Amniotic stem cell (primary cell): ENCODE measurements at regions not wholly inside any gene's neighbourhood (a gene's known extent, or its start where the extent isn't known, plus 50 kb on each side); places are given as distances from the start of the nearest gene placed in this dataset.

Experiments used
- DNase-seq: peaks from one replicate; lab custom pipeline; 2025; lab: John Stamatoyannopoulos, UW

DNA sequence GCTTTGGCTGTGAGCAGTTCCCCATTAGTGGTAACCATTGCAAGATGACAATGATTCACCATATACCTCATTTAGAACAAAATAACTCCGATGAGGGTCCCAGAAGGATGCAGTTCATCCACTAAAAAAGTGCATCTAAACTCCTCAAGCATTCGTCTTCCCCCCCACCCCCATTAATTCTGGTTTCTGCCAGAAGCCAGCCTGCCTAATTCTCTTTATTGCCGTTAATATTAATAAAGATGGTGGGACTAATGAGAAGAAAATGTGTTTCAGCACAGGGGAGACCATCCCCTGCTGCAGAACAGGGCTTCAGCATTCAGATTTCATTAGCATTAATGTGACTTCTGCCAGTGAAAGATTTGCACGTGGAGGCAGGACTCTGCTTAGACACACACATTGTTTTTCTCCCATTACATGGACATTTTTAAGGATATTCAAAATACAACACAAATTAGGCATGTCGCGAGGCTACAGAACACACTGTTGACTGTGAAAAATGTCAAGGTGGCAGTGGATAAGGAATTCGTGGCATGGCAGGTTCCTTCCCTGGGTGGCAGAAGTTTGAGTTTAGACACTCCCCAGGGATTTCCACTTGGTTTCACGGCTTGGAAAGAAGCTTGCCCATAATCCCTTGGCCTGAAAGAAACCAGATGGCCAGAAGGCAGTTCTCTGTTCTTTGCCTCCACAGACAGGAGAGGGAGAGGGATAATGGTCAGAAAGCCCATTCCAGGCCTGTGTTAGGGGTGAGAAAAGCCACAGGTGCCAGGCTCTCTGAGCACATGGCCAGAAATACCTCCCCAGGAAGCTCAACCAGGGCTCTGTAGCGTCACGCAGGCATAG lies 236.5 kb downstream of the FOXO1 start:
- no peak for DNase-seq

DNA sequence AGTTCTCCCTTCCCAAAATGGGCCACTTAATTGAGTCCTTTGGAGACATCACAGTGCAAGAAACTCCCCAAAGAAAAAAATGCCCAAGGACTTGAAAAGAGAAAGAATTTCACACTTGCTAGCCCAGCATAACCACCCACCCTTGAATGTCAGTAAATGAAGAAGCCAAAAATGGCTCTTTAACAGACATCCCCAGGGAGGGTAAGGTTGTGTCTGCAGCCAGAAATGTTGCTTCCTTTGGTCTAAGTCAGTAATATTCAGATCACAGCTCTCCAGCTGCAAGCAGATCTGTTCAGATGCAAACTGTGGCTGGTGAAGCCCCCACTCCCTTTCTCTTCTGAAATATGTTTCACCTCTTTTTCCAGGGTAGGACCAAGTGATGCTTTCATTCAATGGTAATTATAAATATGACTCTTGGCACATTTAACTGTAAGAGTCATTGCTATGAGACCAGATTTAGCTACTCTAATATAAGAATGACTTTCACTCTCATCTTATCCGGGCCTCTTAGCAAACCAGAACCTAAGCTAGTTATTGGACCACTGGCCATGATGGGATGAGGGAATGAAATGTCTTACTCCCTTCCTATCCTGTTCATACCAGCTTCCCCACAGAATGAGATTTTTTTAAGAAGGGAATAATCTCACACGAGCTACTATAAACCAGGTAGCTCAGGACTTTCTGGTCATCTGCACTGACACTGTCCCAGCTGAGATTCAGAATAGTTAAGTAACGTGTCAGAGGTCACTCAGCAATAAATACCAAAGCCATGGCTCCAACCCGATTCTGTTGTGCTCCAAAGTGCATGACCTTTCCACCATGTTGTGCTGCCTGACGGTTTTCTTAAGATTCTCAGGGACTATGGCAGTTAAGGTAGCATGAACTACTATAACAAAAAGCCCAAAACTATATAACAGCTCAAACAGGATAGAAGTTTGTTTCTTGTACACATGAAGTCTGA lies 234.1 kb downstream of the FOXO1 start:
- DNase-seq, result no peak

DNA sequence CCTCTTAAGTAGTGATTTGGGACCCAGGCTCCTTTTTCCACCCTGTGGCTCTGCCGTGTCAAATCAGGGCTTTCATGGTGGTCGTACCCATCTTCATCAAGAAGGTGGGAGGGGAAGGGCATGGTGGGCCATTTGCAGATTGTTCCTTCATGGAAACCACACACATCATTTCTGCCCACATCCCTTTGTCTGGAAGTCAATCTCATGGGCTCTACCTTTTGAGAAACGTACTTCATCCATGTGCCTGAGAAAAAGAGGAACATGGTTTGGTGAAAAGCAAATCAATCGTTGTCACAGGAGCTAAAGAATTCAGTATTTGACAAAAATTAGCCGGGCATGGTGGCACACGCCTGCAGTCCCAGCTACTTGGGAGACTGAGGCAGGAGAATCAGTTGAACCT lies 233.4 kb downstream of the FOXO1 start:
- DNase-seq, result no peak

- no peak for DNase-seq
These were observed 232.9 kb downstream of the FOXO1 start for GRCh38 chr13:40433577-40433976.

GRCh38 chr13:40434516-40435397 lies 231.7 kb downstream of the FOXO1 start:
- DNase-seq, result no peak

DNA sequence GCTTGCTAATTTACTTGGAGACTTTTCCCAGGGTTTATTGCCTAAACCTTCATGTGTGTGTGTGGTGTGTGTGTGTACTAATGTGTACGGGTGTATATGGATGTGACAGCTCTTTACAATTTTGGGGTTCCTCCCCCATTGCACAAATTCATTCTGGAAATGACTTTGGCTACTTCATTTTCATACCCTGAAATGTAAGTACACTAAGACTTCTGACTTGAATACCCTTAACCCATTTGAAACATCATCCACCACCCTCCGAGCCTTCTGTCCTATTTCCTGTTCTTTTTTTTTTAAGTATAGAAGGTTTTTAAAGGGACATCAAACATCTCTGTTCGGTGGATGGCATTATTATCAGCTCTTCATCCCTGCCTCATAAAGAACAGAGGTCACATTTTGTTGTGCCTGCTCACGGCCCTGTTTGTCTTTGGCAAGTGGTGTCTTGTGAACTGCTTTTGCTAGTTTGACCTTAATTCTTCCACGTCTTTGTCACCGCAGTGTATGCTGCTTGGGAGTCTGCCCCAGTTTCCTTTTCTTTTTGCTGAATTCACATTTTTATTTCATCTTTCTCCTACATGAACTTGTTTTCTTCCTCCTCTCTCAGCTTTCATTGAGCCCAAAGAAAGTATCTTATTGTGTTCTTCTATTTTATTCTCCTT lies 228.3 kb downstream of the FOXO1 start:
- no peak for DNase-seq

DNA sequence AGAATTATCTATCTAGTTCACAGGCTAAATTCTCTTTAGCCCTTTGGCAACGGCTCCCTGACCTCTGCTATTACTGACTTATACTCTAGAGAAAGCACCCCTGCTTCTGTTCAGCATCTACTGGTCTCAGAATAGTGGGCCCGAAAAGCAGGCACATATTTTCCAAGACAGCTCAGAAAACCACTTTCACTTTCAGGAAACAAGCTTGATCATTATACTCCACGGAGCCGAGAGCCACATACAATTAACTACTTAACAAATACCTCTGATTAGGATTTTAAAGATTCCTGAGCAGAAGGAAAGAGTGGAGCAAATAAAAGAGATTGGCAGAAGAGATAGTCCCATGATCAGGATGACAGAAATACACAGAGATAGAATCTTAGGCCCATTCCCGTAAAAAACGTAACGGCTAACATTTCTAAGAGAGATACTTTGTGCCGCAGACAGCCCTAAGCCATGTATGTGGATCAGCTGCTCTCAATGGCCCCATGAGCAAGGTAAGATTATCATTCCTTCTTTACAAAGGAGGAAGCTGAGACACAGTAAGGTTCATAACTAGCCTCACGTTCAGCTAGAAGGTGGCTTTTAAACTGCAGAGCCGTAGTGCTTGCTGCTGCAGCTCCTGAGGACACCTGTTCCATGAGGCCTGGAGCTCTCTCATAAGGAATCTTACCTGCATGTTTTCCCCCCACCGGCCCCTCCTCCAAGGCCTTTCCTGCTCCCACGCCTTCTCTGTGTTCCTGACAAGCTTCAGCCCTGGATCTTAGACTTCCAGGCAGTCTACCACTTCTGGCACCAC lies 227.2 kb downstream of the FOXO1 start:
- no peak for DNase-seq

GRCh38 chr13:40439928-40440327 lies 226.5 kb downstream of the FOXO1 start:
- DNase-seq, result no peak

DNA sequence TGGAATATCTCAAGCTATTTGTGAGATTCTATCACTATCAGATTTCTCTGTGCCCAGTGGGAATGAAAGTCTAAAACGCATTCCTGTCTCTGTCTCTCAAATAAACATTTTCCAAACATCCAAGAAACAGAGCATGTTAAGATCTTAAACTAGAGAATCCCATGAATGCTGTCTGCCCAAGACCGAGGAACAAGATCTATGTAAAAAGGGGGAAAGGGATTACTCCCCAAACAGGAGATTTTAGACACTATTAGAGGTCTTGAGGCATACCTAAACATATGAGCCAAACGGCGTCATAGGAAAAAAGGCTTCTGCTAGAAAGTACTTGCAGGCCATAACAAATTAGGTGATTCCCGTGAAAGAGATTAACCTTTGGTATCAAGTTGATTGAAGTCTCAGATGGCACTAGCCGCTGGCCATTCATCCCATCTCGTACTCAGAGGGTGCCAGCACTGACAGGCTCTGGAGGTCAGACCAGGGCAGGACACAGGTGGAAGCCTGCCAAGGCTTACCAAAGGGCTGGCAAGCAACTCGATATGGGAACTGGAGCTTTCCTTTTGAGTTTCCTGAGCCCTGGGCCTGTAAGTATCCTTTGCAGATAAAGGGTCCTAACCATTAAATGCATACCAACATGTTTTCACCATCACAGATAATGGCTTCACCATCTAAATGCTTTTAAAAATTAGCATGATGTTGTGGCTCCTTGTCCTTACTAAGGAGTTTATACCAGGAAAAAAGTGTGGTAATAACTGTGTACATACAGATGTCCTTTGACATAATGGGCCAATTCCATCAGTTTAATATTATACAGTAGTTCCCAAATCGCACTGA lies 225.2 kb downstream of the FOXO1 start:
- no peak for DNase-seq

- DNase-seq, result no peak
These were observed 224.2 kb downstream of the FOXO1 start for GRCh38 chr13:40442231-40442630.

GRCh38 chr13:40442826-40443225 lies 223.6 kb downstream of the FOXO1 start:
- no peak for DNase-seq

GRCh38 chr13:40444241-40444640 lies 222.2 kb downstream of the FOXO1 start:
- no peak for DNase-seq

DNA sequence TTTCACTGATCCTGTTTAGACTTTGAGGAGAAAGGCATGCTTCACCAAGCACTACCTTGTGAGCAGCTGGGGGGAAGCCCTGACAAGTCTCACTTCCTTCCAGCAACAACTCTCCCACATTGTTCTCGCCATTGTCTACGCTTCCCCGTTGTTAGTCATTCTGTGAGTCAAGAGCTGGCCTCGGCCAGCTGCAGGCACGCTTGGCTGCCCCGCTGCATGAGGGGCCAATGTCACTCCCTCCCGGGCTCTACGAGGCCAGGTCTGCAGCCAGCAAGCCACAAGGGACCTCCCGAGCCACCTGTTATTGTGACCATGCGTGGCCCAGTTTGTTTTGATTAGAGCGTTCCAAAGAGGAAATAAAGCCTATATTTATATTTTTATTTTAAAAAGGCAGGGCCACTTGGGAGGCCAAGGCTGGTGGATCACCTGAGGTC lies 220.9 kb downstream of the FOXO1 start:
- no peak for DNase-seq

DNA sequence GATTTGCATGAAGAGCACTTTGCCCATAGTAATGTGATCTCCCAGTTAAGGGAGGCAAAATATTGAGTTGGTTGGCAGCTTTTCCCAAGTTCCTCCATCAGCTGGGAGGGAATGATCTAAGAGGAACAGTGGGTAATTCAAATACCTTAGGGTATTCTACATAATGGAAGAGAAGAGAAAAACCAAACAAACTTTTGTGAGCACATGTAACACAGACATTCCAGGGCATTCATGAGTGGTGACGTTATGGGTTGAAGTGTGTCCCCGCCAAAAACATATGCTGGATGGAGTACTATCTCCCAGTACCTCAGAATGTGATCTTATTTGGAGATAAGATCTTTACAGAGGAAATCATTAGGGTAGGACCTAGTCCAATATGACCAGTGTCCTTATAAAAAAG lies 220.1 kb downstream of the FOXO1 start:
- DNase-seq, result no peak

DNA sequence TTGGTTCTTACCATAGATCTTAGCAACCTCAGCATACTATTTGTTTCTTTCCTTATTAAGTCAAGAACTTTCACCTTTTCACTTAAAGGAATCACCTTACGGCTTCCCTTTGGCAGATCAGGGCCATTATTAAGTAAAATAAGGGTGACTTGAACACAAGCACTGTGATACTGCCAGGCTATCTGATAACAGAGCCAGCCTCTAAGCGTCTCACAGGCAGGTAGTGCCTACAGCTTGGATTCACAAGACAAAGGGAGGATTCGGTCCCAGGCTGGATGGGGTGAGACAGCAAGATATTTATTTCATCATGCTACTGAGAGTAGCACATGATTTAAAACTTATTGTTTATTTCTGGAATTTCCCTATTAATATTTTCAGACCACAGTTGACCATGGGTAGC lies 218.6 kb downstream of the FOXO1 start:
- DNase-seq, result no peak

- no peak for DNase-seq
These were observed 214.3 kb downstream of the FOXO1 start for GRCh38 chr13:40452038-40452666.

DNA sequence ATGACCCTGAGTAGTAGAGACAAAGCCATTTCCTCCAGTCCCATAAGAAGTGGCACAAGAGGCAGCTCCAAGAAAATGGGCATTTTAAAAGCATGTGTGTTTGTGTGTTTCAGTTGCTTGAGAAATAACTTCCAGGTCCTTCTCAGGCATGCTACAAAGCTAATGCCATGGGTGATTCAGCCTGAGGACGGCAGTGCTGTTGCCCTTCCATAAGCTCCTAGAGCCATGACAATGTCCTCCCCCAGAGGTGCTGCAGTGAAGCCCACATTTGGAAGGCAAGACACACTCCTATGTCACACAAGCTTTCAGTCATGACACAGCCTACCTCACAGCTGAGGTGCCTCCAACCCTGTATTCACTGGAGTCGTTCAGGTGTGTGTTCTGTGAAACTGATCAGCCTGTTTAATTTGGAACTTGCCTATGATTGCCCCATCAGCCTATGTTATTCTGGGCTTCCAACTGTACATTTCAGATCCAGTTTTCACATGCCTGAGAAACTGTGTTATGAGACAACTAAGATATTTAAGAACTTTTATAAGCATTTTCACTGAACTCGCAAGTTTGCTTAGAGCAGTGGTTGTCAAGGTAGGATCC lies 213.6 kb downstream of the FOXO1 start:
- no peak for DNase-seq

- DNase-seq, result no peak
These were observed 213.0 kb downstream of the FOXO1 start for GRCh38 chr13:40453351-40454021.
